H9 (cell line): ENCODE measurements at regions not wholly inside any gene's neighbourhood (a gene's known extent, or its start where the extent isn't known, plus 50 kb on each side); places are given as distances from the start of the nearest gene placed in this dataset.

Experiments
- DNase-seq: peaks from one replicate; pipeline ENCODE4 v3.0.0-alpha.2; 2017
- H2AFZ ChIP-seq: one replicate; pipeline ENCODE4 v1.6.1; 2013; ENCODE audit warnings: mild to moderate bottlenecking, low read length, control low read depth, moderate library complexity
- H2AK5ac ChIP-seq: 2 replicates; pipeline ENCODE4 v1.6.1; 2013; ENCODE audit warnings: low read length, control low read depth, mixed read lengths; ENCODE audit not compliant: insufficient read length
- H2BK120ac ChIP-seq: one replicate; pipeline ENCODE4 v1.6.1; 2013; ENCODE audit warnings: low read depth, mild to moderate bottlenecking, low read length, control low read depth, inconsistent platforms; ENCODE audit not compliant: poor library complexity, severe bottlenecking
- H2BK12ac ChIP-seq: 2 replicates; pipeline ENCODE4 v1.6.1; 2013; ENCODE audit warnings: low read length, control low read depth, mixed read lengths, low read depth; ENCODE audit not compliant: insufficient read length
- H2BK15ac ChIP-seq: 2 replicates; pipeline ENCODE4 v1.6.1; 2013; ENCODE audit warnings: low read depth, low read length, control low read depth
- H2BK20ac ChIP-seq: one replicate; pipeline ENCODE4 v1.6.1; 2013; ENCODE audit warnings: low read depth, mild to moderate bottlenecking, low read length, control low read depth, inconsistent platforms; ENCODE audit not compliant: poor library complexity, severe bottlenecking
- H2BK5ac ChIP-seq: 2 replicates; pipeline ENCODE4 v1.6.1; 2013; ENCODE audit warnings: low read length, control low read depth, mixed read lengths; ENCODE audit not compliant: insufficient read length
- H3K14ac ChIP-seq: 2 replicates; pipeline ENCODE4 v1.6.1; 2013; ENCODE audit warnings: low read length, control low read depth; ENCODE audit not compliant: insufficient read depth
- H3K18ac ChIP-seq: 2 replicates; pipeline ENCODE4 v1.6.1; 2013; ENCODE audit warnings: low read depth, mild to moderate bottlenecking, mixed read lengths, low read length, control low read depth; ENCODE audit not compliant: insufficient read length
- H3K23ac ChIP-seq: 2 replicates; pipeline ENCODE4 v1.6.1; 2013; ENCODE audit warnings: low read length, control low read depth, mixed read lengths, low read depth; ENCODE audit not compliant: insufficient read length
- H3K23me2 ChIP-seq: 2 replicates; pipeline ENCODE4 v1.6.1; 2013; ENCODE audit warnings: low read depth, mild to moderate bottlenecking, mixed read lengths, low read length, control low read depth; ENCODE audit not compliant: insufficient read length, poor library complexity, severe bottlenecking
- H3K27ac ChIP-seq: 2 replicates; pipeline ENCODE4 v1.5.1; 2013; ENCODE audit warnings: low read length, control low read depth, mixed read lengths, low read depth; ENCODE audit not compliant: insufficient read length
- H3K27me3 ChIP-seq: 2 replicates; pipeline ENCODE4 v1.6.1; 2013; ENCODE audit warnings: low read length, control low read depth, inconsistent platforms; ENCODE audit not compliant: insufficient read depth
- H3K4ac ChIP-seq: 2 replicates; pipeline ENCODE4 v1.6.1; 2013; ENCODE audit warnings: low read depth, mild to moderate bottlenecking, control low read depth, inconsistent platforms, low read length, moderate library complexity
- H3K4me1 ChIP-seq: 2 replicates; pipeline ENCODE4 v1.6.1; 2013; ENCODE audit warnings: low read length, control low read depth, inconsistent platforms; ENCODE audit not compliant: insufficient read depth
- H3K4me2 ChIP-seq: 2 replicates; pipeline ENCODE4 v1.6.1; 2013; ENCODE audit warnings: low read length, control low read depth, mixed read lengths; ENCODE audit not compliant: insufficient read length, insufficient read depth
- H3K56ac ChIP-seq: 2 replicates; pipeline ENCODE4 v1.6.1; 2013; ENCODE audit warnings: low read depth, mild to moderate bottlenecking, mixed read lengths, low read length, control low read depth; ENCODE audit not compliant: insufficient read length
- H3K79me1 ChIP-seq: 2 replicates; pipeline ENCODE4 v1.6.1; 2013; ENCODE audit warnings: low read depth, mild to moderate bottlenecking, moderate library complexity, low read length, control low read depth, inconsistent platforms; ENCODE audit not compliant: insufficient read depth, poor library complexity, severe bottlenecking
- H3K79me2 ChIP-seq: 2 replicates; pipeline ENCODE4 v1.6.1; 2013; ENCODE audit warnings: low read length, control low read depth, inconsistent platforms; ENCODE audit not compliant: insufficient read depth
- H3K9ac ChIP-seq: 2 replicates; pipeline ENCODE4 v1.6.1; 2013; ENCODE audit warnings: low read length, control low read depth, mixed read lengths; ENCODE audit not compliant: insufficient read length; ENCODE audit errors: extremely low read depth
- H3K9me3 ChIP-seq: one replicate; pipeline ENCODE4 v1.6.1; 2013; ENCODE audit warnings: low read depth, low read length, inconsistent platforms; ENCODE audit not compliant: control insufficient read depth
- H3T11ph ChIP-seq: one replicate; pipeline ENCODE4 v1.6.1; 2013; ENCODE audit warnings: mild to moderate bottlenecking, low read length, control low read depth, inconsistent platforms
- H4K20me1 ChIP-seq: one replicate; pipeline ENCODE4 v1.6.1; 2013; ENCODE audit not compliant: control insufficient read depth, insufficient read length, insufficient read depth
- H4K5ac ChIP-seq: 2 replicates; pipeline ENCODE4 v1.6.1; 2013; ENCODE audit warnings: low read depth, mild to moderate bottlenecking, mixed read lengths, low read length, control low read depth; ENCODE audit not compliant: insufficient read length
- H4K8ac ChIP-seq: replicated peaks from 2 replicates; pipeline ENCODE4 v1.6.1; 2013; ENCODE audit warnings: low read length, control low read depth, mixed read lengths, low read depth; ENCODE audit not compliant: insufficient read length
- H4K91ac ChIP-seq: 2 replicates; pipeline ENCODE4 v1.6.1; 2013; ENCODE audit warnings: low read depth, mild to moderate bottlenecking, moderate library complexity, mixed read lengths, low read length, control low read depth; ENCODE audit not compliant: insufficient read length
- H3K27ac Mint-ChIP-seq, 3 experiments: 2 replicates in 2 of 3; 3 replicates in 1 of 3; pipeline ENCODE4 v1.8.0; 2020 to 2021; ENCODE audit warnings: mixed read lengths in 3 of 3, mild to moderate bottlenecking in 1 of 3, moderate library complexity in 1 of 3
- H3K27me3 Mint-ChIP-seq: 2 replicates; pipeline ENCODE4 v1.8.0; 2021; ENCODE audit warnings: low read depth, mild to moderate bottlenecking, moderate library complexity, mixed read lengths
- H3K36me3 Mint-ChIP-seq, 3 experiments: 2 replicates in 2 of 3; 3 replicates in 1 of 3; pipeline ENCODE4 v1.8.0; 2020 to 2021; ENCODE audit warnings: low read depth in 3 of 3, mixed read lengths in 3 of 3; ENCODE audit not compliant: insufficient read depth in 1 of 3
- H3K4me1 Mint-ChIP-seq, 2 experiments: 2 replicates each; pipeline ENCODE4 v1.8.0; 2020; ENCODE audit warnings: mixed read lengths in 2 of 2
- H3K4me3 Mint-ChIP-seq, 2 experiments: 2 replicates in 1 of 2; 3 replicates in 1 of 2; pipeline ENCODE4 v1.8.0; 2020 to 2021; ENCODE audit warnings: mild to moderate bottlenecking in 2 of 2, mixed read lengths in 2 of 2, moderate library complexity in 1 of 2
- H3K9me3 Mint-ChIP-seq, 2 experiments: 2 replicates in 1 of 2; 3 replicates in 1 of 2; pipeline ENCODE4 v1.8.0; 2020; ENCODE audit warnings: mild to moderate bottlenecking in 2 of 2, mixed read lengths in 2 of 2, moderate library complexity in 1 of 2
- WGBS: extraction: QIAGEN DNeasy Blood & Tissue Kit; methylation state at CpG from one replicate; pipeline ENCODE4 v1.1.7; 2013; ENCODE audit warnings: missing lambda C conversion rate, low lambda C conversion rate, mixed read lengths; ENCODE audit not compliant: insufficient read length; ENCODE audit errors: extremely low coverage; 5-methylcytosine and 5-hydroxymethylcytosine counted together
- TF ChIP-seq, protein P1 (sequence below): fragments of 200-600 bp; sonication (generic); conservative IDR thresholded peaks from 3 replicates; pipeline ENCODE4 v1.8.0; 2021; ENCODE audit warnings: antibody characterized with exemption, mild to moderate bottlenecking

DNA sequence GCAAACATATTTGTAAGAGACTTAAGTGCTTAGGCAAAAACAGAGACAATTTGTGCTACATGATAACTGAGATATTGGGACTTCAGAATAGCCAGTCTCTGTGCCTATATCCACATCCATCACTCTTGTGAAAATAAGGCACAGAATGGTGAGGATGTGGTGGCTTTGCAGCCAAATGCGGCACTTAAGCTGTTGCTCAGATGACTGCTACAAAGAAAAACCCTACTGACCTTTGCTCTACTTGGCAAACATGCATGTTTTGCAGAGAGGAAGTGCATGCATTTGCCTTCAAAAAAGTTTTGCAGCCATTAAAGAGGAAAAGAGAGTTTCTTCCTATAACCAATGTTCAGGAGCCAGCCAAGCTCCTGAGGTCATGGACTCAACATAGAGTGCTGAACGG, 675.0 kb upstream of the KIRREL3 start:
- no peaks in the 10 kb centered on the region for H3K27me3 ChIP-seq
- H4K8ac ChIP-seq = no peak overlapping the region
- no peak overlapping the region for H2BK5ac ChIP-seq
- H3K23ac ChIP-seq = no peak overlapping the region
- H3K79me1 ChIP-seq = no peaks in the 10 kb centered on the region
- H3K4ac ChIP-seq = no peak overlapping the region
- no peak overlapping the region for H3K9ac ChIP-seq
- Mint-ChIP-seq H3K27ac (no peak overlapping the region), H3K9me3 (no peaks in the 10 kb centered on the region), H3K27me3 (no peaks in the 10 kb centered on the region), H3K4me3 (no peak overlapping the region), H3K36me3 (no peaks in the 10 kb centered on the region), H3K4me1 (peaks cover 7 to 10% of the 10 kb centered on the region in 2 experiments)
- no peak overlapping the region for H3K56ac ChIP-seq
- H2BK15ac ChIP-seq = no peak overlapping the region
- H2BK20ac ChIP-seq = no peak overlapping the region
- no peak overlapping the region for H4K91ac ChIP-seq
- no peak overlapping the region for H2AFZ ChIP-seq
- no peak for DNase-seq
- H3K18ac ChIP-seq = no peak overlapping the region
- TF ChIP-seq, protein P1, sequence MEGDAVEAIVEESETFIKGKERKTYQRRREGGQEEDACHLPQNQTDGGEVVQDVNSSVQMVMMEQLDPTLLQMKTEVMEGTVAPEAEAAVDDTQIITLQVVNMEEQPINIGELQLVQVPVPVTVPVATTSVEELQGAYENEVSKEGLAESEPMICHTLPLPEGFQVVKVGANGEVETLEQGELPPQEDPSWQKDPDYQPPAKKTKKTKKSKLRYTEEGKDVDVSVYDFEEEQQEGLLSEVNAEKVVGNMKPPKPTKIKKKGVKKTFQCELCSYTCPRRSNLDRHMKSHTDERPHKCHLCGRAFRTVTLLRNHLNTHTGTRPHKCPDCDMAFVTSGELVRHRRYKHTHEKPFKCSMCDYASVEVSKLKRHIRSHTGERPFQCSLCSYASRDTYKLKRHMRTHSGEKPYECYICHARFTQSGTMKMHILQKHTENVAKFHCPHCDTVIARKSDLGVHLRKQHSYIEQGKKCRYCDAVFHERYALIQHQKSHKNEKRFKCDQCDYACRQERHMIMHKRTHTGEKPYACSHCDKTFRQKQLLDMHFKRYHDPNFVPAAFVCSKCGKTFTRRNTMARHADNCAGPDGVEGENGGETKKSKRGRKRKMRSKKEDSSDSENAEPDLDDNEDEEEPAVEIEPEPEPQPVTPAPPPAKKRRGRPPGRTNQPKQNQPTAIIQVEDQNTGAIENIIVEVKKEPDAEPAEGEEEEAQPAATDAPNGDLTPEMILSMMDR = no peak
- H3K4me1 ChIP-seq = no peaks in the 10 kb centered on the region
- H3K27ac ChIP-seq = no peak overlapping the region
- no peak overlapping the region for H2AK5ac ChIP-seq
- H4K20me1 ChIP-seq = no peaks in the 10 kb centered on the region
- H3T11ph ChIP-seq = no peak overlapping the region
- H3K4me2 ChIP-seq = no peak overlapping the region
- H3K79me2 ChIP-seq = no peaks in the 10 kb centered on the region
- no peaks in the 10 kb centered on the region for H3K23me2 ChIP-seq
- no CpG with 5 or more reads among the region's 2 CpGs for WGBS
- no peak overlapping the region for H3K14ac ChIP-seq
- H3K9me3 ChIP-seq = no peaks in the 10 kb centered on the region
- no peak overlapping the region for H2BK12ac ChIP-seq
- no peak overlapping the region for H4K5ac ChIP-seq
- H2BK120ac ChIP-seq = no peak overlapping the region
